ACHN (cell line): ENCODE measurements at regions not wholly inside any gene's neighbourhood (a gene's known extent, or its start where the extent isn't known, plus 50 kb on each side); places are given as distances from the start of the nearest gene placed in this dataset.

ENCODE experiments used
- DNase-seq: peaks from one replicate; pipeline ENCODE4 v3.0.0-alpha.2; 2015
- in situ Hi-C: cut with HindIII; loops from 2 replicates; pipeline ENCODE4 v1.10.0; 2017; ENCODE audit warnings: low sequenced_read_pairs, low pct_ligation_motif_present, low pct_unique_long_range_greater_than_20kb

DNA sequence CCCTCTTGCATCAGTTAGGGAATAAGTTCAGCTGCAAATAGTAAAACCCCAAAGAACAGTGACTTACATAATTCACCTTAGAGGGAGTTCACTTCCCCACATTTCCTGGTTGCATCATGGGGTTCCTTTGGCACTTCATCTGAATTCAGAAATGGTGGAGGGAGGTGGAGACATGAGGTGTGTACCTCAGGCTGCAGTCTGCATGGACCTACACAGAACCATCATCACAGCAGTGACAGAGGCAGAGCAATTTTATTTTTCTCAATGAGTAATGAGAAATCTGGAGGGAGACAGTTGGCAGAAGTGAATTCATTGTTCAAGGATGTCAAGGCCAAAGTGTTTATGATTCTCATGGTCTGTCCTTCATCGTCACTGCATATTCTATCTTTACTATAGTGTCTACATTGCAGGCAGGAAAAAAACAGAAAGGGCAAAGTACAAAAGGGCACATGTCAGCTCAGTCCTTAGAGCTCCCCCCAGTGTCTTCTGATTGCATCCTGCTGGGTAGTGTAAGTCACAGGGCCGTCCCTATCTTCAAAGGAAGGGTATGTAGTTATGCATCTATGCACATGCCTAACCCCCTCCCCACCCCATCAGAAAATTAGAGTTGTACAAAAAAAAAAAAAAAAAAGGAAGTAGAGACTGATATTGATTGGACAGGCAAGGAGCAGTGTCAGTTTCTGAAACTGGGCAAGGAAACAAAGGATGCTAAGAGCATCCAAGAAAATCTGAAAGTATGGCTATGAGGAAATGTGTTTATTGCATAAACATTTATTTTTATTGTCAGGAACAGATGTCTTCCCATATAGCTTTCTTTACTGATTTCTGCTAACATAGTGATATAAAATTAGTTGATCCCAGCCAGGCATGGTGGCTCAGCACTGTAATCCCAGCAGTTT is 132.7 kb upstream of the APC start:
- DNase-seq: no peak
- in situ Hi-C loops: no loop called here

DNA sequence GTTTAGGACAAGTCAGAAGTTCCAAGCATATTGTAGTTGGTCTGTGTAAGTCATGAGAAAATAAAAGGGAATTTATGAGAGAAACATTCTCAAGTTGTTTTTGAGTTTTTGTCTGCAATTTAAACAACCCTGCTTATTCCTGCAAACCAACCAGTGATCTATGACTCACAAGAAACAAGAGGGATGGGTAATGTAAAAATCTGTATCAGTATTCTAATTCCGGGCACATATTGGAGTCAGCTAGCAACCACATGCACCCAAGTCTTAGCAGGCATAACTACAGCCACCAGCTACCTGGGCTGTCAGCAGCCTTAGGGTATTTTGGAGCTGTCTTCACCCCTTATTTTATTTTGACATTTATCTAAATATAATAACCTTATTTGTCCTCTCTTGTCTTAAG is 128.7 kb upstream of the APC start:
- in situ Hi-C loops: no loop called here
- DNase-seq: no peak

DNA sequence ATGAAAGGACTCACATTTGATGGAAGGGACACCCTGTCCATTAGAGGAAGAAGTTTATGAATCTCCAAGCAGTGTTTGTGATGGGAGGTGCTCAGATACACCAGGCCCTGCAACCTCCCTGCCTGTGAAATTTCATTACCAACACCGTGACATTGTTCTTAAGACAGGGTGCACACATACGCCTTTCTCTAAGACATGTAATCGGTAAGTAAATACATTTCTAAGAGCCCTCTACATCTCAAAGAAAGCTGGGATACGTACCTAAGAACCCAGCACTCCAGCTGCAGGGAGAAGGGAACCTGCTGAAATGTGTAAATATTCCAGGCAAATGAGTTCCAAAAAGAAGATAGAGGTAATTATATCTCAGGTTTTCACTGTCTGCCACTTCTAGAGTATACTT is 125.0 kb upstream of the APC start:
- in situ Hi-C loops: no loop called here
- DNase-seq: no peak

DNA sequence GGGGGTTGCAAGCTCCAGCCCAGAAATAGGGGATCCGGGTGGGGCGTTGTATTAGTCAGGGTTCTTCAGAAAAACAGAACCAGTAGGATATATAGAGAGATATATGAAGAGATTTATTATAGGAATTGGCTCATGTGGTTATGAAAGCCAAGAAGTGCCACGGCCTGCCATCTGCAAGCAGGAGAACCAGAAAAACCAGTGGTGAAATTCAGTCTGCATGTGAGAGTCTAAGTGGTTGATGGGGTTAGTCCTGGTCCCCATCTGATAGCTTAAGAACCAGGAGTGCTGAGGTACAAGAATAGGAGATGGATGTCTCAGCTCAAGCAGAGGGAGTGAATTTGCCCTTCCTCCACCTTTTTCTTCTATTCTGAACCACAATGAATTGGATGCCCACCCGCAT is 123.4 kb upstream of the APC start:
- in situ Hi-C loops: no loop called here
- no peak for DNase-seq

DNA sequence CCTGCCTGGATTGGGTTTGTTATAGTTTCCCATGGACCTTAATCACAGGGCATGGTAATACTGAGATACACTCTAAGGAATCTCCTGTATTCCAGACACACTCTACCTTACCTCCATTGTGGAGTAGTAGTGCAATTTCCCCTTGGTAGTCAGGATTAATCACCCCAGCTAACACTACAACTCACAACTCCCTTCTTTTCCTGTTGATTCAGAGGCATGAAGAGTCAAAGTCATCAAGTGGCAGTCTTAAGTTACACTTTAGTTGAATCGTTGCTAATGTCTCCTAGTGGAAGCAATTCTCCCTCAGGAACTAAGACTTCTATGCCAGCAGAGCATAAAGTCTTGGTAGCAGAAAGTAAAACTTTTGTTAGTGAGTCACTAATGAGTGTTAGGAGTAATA is 122.7 kb upstream of the APC start:
- no peak for DNase-seq
- in situ Hi-C loops: no loop called here

DNA sequence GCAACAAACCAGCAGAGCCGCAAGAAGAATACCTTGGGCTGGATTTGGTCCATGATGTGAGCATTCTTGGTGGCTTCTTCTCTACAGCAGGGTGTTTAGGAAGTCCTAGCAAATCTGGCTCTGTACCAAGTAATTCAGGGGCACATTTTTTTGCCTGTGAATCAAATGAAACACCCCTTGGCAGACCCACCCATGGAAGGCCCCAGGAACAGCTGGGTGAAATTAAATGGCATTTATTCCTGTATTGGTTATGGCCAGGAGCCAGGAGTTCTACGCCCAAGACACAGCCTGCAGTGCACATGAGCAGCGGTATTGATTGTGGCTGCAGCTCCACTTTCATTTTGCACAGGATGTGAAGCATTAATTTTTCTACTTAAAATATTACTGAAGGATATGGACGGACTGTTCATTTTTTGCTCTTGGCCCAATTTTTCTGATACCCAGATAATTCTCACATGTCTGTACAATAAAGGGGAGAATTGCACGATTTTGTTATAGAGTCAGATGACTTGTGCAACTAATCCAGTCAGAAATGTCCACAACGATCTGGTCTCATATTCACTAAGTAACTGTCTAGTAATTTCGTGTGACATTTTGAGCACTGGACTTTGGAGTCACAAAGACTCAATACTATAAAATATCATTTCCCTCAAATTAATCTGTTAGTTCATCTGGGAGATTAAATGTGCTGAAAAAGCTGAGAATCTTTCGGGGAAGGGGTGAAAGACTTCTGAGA is 120.7 kb upstream of the APC start:
- no peak for DNase-seq
- in situ Hi-C loops: no loop called here

DNA sequence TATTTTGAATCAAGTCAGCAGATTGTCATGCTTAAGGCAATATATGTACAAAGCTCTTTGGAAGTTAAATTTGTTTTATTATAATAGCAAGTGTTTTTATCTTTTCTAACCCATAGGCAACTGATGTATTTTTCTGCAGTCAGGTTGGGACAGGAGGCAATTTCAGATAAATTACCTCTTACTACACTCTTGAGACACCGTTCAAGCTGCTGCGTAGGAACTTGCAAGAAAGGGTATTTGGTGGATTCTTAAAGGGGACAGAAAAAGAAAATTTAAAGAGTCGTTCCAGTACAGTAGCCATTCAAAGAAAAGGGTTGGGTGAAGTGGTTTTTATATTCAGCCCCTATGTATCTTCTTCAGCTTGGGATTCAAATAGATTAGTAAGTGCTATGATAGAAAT is 112.4 kb upstream of the APC start:
- no peak for DNase-seq
- in situ Hi-C loops: no loop called here

DNA sequence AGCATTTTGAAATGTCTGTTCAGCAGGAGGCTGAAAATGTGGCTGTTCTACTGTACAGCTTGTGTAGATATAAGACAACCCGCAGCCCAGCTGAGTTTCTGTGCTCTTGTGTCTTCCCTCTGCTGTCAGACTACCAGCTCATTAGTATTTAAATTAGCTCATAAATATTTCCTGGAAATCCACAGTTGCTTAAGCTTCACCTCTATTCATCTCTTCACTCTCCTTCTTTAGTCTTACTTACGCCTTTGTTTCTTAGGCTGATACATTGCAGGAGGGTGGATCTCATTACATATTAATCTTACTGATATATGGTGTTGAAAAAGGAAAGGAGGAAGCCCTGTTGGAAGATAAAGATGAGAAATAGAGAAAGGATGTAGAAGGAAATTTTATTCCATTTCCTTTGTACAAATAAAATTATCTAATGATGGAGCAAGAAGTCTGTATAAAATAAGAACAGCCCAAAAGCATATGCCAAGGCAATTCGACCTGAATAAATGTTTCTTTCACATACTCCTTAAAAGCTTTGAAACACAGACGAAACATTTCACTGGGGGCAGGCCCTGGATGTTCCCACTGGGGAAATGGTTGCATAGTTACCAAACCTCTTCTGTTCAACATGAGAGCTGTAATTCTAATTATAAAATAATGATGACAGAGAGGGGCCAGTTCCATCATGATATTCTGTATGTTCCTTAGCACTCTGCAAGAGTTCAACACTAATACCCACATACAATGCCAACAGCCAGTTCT is 111.8 kb upstream of the APC start:
- DNase-seq: no peak
- in situ Hi-C loops: no loop called here

DNA sequence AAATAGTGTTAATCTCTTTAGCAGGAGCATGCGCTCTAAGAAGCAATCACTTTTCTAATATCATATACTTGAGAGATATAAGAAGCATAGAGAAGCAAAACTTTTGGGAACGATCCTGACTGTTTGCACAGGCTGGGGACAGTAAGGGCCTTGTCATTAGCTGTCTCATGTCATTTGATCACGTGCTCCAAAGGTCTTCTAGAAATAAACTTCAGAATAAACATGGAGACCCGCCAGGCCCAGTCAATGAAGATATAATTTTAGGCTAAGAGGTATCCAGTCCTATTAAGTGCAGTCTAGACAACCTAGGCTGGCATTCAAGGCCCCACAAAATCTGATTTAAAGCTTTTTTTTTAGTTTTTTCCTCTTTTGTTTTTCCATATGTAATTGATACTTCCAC is 111.0 kb upstream of the APC start:
- in situ Hi-C loops: no loop called here
- DNase-seq: no peak

DNA sequence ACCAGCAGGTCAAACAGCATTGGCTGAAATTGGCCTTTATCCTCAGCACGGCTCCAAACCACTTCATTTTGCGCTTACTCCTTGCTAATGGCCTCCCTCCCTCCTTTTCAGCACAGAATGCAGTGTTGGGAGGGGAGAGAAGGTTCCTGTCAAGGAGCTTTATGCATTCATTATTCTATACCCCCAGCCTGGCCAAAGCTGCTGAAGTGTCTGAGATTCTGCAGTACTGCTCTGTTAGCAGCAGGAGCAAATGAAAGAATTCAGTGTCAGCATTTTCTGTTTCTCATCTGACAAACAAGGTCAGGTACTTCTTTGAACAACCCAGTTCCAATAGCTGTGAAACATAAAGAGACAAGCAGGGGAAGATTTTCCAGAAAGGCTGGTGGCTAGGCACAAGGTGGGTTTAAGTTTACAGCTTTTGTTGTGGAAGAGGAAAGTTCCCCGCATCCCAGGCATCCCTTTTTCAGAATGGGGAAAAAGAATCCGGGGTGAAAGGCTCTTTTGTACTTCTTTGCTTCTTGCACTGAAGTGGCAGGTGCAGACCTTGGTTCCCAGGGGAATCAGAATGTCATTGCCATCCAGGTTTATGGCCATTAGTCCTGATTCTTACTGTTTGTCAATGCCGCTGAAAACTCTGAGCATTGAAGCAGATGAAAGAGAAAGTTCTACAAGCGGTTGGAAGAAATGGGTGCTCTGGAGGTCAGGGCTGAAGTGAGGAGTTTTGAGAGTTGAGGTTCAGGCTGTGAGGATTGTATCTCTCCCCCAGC is 109.3 kb upstream of the APC start:
- in situ Hi-C loops: no loop called here
- DNase-seq: no peak

DNA sequence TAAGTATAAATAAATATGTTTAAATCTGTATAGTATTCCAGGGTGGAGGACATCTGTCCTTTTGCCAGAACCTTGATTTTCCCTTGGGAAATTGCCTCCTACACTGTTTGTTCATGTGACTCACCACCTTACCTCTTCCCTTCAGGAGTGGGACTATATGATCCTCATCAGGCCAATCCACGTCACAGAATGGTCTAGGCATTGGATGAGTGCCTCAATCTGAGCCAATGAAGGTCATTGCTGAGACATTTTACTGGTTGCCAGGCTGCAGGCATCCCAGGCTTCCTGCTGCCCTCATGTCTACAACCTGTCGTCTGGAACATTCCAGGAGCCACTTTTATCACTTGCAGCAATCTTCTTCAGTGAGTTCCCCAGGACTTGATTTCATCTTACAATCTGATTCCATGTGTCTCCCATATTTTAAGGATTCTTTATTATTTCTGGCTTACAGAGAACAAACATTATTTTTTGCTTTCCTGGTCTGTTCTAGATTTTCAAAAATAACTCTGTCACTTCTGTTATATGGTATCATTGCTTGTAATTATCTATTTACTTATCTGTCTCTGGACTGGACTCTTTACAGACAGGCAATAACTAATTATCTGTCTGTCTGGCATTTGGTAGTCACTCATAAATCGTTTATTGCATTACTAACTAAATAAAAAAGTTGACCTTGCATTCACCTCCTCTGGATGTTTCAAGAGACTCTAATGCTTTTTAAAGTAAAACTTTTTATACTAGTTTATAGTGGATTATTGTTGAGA is 107.3 kb upstream of the APC start:
- no peak for DNase-seq
- in situ Hi-C loops: no loop called here

DNA sequence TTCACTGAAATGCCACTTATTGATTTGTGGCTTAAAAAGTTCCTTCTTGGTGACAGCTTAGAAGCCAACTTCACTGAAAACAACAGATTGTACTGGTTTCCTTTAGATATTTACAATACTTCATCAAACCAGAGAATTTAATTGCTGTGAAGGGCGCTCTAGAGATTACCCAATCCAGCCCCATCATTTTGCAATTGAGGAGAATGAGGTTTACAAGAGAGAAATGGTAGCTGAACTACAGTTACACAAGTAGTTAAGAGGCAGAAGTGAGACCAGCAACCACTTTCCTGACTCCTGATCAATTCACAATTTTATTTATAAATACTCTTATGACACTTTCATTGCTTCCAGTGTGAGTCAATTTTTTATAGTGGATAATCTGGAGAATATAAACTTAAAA is 103.5 kb upstream of the APC start:
- DNase-seq: no peak
- in situ Hi-C loops: no loop called here

DNA sequence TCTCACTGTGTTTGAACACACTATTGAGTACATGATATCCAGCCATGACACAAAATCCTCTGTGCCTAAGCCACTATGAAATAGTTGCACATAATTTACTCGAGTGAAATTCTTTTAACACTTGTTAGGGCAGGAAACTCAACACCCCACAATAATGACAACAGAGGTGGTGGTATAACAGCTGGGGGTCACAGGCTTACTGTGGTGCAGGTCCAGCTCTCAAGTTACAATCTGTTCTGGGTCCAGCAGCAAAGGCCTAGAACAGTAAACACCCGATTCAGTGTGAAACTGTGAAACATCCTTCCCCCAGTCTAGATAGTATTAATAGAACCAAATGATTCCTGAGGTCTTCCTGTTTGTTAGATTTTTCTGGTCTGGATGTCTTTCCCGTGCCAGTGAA is 102.9 kb upstream of the APC start:
- no peak for DNase-seq
- in situ Hi-C loops: no loop called here

DNA sequence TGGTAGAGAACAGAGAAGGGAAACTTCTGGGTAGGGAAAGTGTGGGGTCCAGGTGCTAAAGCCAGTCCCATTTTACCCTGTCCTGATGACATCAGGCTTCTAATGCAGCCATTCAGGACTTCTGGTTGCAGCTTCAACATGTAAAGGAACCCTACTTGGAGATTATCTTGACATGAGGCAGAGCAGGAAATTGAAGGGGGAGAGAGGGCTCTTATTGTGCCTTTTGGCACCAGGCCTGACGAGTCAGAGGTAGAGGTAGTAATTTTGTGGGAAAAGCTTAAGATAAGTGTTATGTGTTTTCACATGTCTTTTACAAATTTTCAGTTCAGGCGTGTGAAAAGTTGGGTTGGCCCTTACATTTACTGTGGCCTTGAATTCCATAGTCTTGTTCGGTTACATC is 102.4 kb upstream of the APC start:
- DNase-seq: no peak
- in situ Hi-C loops: no loop called here

DNA sequence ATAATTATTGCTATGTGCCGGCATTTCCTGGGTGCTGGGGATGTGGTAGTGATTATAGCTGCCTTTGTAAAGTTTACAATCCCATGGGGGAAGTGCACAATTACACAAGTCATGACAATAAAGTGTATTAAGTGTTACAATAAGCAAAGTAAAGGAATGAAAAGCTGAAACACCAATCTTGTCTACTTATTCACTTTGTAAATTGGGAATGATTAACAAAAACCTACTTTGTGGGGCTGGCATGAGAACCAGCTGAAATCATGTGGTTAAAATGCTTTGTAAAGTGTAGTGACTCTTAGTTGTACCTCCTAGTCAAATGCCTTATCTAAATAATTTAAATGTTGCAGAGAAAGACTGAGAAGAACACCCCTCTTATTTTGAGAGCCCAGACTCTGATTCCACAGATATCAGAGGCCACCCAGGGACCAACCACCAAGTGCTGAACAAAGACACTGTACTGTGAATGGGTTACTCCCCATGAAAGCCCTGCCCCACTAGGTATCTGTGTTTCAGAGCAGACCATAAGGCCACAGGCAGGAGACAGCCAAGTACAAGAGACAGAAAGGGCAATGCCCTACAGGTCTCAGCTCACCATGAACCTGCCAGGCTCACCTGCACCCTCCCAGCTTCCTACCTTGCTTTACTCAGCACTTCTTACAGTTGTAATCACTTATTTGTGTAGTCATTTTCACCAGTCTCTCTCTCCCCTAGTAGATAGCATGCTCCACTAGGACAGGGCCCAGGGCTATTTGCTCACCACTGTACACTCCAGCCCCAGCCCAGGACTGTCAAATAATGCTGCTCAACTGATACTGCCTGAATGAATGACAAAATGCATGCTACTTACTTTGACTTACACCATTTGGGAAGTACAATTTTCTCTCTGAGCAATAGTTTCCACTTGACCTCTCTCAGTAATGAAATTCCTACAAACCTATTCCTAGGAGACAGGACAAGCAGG is 101.6 kb upstream of the APC start:
- in situ Hi-C loops: no loop called here
- no peak for DNase-seq

DNA sequence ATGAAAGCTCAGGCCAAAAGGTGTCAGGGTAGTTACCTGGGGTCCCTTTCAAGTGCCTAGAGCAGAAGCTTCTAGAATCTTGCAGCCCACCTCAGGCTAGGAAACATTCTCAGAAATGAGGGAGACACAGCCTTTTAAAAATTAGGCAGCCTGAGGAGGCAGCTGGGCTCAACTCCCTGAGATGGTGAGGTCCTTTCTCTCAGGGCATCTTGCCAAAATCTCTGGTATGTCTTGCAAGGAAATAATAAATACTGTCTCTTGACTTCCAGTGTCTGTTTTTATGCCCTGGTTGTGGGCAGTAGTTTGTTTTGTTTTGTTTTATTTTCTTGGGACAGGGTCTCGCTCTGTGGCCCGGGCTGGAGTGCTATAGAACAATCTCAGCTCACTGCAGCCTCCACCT is 100.9 kb upstream of the APC start:
- DNase-seq: no peak
- in situ Hi-C loops: no loop called here

DNA sequence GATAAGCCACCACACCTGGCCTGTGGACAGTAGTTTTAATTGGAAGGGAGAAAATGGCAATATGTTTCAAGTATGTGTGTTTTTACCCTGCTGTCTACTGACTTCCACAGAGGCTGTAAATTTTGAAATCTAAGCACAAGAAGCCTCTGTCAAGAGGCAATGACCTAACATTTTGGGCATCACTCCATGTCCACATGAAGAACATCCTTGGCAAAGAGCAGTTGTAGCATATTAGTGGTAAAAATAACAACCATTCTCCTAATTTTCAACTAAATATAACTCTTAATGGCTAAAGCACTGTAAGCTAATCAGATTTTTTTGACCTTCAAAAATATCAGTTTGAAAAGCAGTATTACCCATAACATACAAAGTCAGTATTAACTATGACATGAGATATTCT is 100.3 kb upstream of the APC start:
- no peak for DNase-seq
- in situ Hi-C loops: no loop called here
